Bronchial epithelial cell (primary cell): ENCODE measurements at regions not wholly inside any gene's neighbourhood (a gene's known extent, or its start where the extent isn't known, plus 50 kb on each side); places are given as distances from the start of the nearest gene placed in this dataset.
"Not testable (repeated sequence)": the region's sequence is repeated elsewhere in the genome, so short reads cannot be mapped to it uniquely, and the experiment has no call there.

Source experiments
- DNase-seq: peaks from one replicate; pipeline ENCODE4 v3.0.0-alpha.2; 2010; ENCODE audit warnings: low read depth
- FAIRE-seq: peaks from 2 replicates; lab custom pipeline; 2011; peaks lifted over from hg19 to GRCh38; lab: Jason Lieb, UNC
- H3K27me3 ChIP-seq: 2 replicates; pipeline ENCODE4 v1.5.1; 2011; ENCODE audit warnings: low read length; ENCODE audit not compliant: control insufficient read depth, insufficient read depth
- H3K36me3 ChIP-seq: 2 replicates; pipeline ENCODE4 v1.5.1; 2011; ENCODE audit warnings: low read length; ENCODE audit not compliant: control insufficient read depth, insufficient read depth
- H3K4me3 ChIP-seq: 2 replicates; pipeline ENCODE4 v1.5.1; 2011; ENCODE audit warnings: mild to moderate bottlenecking, low read depth, low read length, control low read depth
- TF ChIP-seq, protein P1 (sequence below): IDR thresholded peaks from 2 replicates; pipeline ENCODE4 v1.5.1; 2011; ENCODE audit warnings: mild to moderate bottlenecking, moderate library complexity, low read length, control low read depth, inconsistent platforms; ENCODE audit not compliant: insufficient read depth, severe bottlenecking

GRCh38 chr6:8939615-8940014, 504.3 kb upstream of the SLC35B3 start:
- TF ChIP-seq, protein P1, sequence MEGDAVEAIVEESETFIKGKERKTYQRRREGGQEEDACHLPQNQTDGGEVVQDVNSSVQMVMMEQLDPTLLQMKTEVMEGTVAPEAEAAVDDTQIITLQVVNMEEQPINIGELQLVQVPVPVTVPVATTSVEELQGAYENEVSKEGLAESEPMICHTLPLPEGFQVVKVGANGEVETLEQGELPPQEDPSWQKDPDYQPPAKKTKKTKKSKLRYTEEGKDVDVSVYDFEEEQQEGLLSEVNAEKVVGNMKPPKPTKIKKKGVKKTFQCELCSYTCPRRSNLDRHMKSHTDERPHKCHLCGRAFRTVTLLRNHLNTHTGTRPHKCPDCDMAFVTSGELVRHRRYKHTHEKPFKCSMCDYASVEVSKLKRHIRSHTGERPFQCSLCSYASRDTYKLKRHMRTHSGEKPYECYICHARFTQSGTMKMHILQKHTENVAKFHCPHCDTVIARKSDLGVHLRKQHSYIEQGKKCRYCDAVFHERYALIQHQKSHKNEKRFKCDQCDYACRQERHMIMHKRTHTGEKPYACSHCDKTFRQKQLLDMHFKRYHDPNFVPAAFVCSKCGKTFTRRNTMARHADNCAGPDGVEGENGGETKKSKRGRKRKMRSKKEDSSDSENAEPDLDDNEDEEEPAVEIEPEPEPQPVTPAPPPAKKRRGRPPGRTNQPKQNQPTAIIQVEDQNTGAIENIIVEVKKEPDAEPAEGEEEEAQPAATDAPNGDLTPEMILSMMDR: no peak
- FAIRE-seq: no peak
- peak; percentile 24 for DNase-seq
- H3K27me3 ChIP-seq: no peaks in the 10 kb centered on the region
- H3K4me3 ChIP-seq: no peak overlapping the region
- H3K36me3 ChIP-seq: no peaks in the 10 kb centered on the region

DNA sequence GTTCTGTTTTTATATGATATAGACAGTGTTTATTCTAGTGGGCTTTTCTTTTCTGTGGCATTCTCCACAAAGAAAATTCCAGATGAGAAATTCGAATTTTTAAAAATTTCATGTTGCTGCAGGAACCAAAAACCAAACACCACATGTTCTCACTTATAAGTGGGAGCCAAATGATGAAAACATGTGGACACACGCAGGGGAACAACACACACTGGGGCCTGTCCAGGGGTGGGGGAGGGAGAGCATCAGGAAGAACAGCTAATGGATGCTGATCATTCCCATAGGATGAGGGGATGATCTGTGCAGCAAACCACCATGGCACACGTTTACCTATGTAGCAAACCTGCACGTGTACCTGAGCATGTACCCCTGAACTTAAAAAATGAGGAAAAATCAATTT, 499.0 kb upstream of the SLC35B3 start:
- Histone ChIP-seq H3K4me3 (no peak overlapping the region), H3K36me3 (no peaks in the 10 kb centered on the region), H3K27me3 (no peaks in the 10 kb centered on the region)
- DNase-seq (peak; percentile 18), FAIRE-seq (no peak)
- TF ChIP-seq, protein P1: no peak

- FAIRE-seq (no peak), DNase-seq (peak; percentile 28)
- Histone ChIP-seq H3K4me3 (no peak overlapping the region), H3K27me3 (no peaks in the 10 kb centered on the region), H3K36me3 (no peaks in the 10 kb centered on the region)
- TF ChIP-seq, protein P1: no peak
Measured at GRCh38 chr6:8930009-8930408, 494.7 kb upstream of the SLC35B3 start.

GRCh38 chr6:8920244-8920643, 484.9 kb upstream of the SLC35B3 start:
- FAIRE-seq, H3K36me3 ChIP-seq, H3K4me3 ChIP-seq, DNase-seq, H3K27me3 ChIP-seq: not testable (repeated sequence)

GRCh38 chr6:8918196-8918595, 482.9 kb upstream of the SLC35B3 start:
- H3K4me3 ChIP-seq: no peak overlapping the region
- FAIRE-seq (no peak), DNase-seq (no peak)
- TF ChIP-seq, protein P1: no peak
- no peaks in the 10 kb centered on the region for H3K27me3 ChIP-seq
- H3K36me3 ChIP-seq: no peaks in the 10 kb centered on the region

GRCh38 chr6:8914700-8915099, 479.4 kb upstream of the SLC35B3 start:
- no peaks in the 10 kb centered on the region for H3K36me3 ChIP-seq
- peak; percentile 23 for FAIRE-seq
- DNase-seq: no peak
- TF ChIP-seq, protein P1: no peak
- H3K27me3 ChIP-seq: no peaks in the 10 kb centered on the region
- no peak overlapping the region for H3K4me3 ChIP-seq
